ENCODE measurements at regions not wholly inside any gene's neighbourhood (a gene's known extent, or its start where the extent isn't known, plus 50 kb on each side); places are given as distances from the start of the nearest gene placed in this dataset.
"Not testable (repeated sequence)": the region's sequence is repeated elsewhere in the genome, so short reads cannot be mapped to it uniquely, and the experiment has no call there.

DNA sequence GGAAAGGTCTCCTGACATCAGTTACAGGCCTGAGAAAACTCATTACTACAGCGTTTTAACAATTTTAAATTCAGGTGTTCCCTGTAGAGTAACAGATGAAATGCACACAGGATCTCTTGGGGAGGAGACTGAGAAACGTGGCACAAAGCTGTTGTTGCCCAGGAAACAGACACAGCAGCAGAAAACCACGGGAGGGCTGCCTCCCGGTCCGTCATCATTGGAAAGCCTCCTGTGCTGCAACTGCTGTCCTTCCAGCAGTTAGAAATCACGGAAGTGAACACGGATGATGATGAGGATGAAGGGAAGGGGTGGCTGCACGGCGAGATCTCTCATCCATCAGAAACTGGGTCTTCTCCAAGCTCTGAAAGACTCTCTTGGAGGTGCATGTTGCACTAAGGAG, 94.6 kb upstream of the RNF32 start:
- no peak for DNase-seq

DNA sequence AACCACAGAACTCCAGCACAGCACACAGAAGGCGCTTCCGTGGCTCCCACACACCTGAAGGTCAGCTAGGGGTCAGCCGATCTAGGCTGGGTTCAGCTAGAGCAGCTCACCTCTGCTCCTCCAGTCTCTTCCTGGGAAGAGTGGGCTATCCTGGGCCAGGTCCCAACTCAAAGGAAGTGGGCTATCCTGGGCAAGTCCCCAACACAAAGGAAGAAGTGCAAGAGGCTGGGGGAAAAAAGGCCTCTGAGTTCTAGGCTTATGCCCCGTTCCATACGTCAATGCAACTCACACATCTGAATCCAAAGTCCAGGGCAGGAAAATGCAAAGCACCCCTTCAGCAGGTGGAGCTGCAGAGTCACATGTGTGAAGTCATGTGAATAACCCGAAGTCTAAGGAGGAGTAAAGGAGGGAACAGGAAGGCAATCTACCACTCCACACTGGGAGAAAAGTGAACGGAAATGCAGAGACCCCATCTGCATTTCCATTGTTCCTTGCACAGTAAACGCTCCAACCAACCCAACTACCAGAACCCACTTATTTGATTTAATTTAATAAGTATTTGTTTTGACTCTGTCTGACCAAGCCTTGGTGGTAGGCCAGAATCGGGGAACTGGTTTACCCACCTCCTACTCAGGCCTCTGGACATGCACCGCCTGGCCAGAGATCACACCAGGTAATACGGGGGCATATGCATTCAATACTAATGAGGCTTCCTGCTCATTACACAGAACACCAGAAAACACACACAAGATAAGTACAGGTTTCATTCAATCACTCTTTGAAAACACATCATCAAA, 95.5 kb upstream of the RNF32 start:
- DNase-seq: no peak

DNA sequence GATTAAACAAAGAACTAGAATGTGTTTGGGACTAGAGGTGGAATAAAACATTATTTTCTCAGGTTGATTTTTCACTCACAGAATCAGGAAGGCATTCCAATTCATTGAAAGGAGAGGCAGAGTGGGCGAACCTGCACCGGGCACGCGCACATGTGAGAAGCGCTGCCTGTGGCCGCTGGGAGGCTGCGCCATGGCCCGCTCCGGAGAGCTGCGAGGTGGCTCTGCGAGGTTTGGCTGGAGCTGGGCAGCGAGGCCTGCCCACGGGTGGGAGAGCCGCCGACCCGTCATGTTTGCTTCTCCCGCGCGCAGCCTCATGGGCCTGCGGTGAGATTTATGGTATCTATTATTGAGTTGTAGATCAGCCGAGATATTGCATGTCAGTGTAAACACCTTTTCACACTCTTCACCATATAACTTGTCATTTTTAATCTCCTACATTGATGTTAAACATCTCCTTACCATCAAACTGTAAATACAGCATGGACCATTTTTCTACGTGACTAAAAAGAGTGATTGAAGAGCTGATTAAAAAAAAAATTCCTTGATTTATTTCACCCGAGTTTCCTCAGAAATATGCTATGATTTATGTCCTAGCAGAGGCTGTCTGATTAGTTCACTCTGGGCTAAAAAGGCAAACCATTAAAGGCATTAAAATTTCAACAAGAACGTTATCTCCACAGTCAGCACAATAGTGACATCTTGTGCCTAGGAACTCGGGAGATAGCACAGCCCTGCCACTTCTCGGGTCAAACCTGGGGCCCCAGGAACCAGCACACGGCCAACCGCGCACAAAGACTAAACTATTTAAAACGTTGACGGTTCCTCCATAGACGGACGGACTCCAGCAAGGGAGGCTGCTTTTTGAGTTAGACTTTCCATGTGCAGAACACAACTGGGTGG, 96.6 kb upstream of the RNF32 start:
- DNase-seq: no peak

- no peak for DNase-seq
These were observed 99.9 kb upstream of the RNF32 start for GRCh38 chr7:156540619-156541165.

- no peak for DNase-seq
These were observed 100.6 kb upstream of the RNF32 start for GRCh38 chr7:156539999-156540398.

DNA sequence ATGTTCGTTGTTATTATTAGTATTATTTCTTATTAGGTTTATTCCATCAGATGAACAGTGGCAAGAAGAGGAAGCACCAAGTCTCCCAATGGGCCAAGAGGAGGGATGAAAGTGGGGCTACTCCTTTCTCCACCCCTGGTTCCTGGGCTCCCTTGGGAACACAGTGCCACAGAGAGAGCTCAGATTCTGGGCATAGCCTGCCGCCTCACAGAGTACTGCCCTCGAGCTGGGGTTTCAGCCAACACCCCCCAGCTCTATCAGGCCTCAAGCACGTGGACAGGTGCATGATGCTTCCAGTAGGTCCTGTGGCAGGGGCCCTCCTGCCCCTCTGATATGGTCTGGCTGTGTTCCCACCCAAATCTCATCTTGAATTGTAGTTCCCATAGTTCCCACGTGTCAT, 103.6 kb upstream of the RNF32 start:
- DNase-seq: no peak

- no peak for DNase-seq
These were observed 105.6 kb upstream of the RNF32 start for GRCh38 chr7:156534925-156535324.

DNA sequence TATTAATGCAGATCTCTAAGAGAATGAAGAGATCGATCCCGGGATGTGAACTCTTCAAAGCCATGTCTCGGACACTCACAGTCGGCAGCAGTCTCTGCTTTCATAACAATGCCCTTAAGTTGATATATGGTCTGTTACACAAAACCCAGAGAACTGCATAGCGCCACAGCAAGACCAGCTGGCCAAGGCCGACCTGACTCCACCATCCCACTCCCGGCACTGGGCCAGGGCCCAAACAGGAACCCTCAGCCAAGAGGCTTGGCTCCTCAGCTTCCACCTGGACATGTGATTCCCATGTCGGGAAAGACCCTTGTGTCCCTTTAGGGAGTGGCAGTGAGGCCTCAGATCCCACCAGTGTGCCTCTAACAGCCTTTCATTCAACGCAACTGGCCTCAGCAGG, 106.6 kb upstream of the RNF32 start:
- DNase-seq: no peak

DNA sequence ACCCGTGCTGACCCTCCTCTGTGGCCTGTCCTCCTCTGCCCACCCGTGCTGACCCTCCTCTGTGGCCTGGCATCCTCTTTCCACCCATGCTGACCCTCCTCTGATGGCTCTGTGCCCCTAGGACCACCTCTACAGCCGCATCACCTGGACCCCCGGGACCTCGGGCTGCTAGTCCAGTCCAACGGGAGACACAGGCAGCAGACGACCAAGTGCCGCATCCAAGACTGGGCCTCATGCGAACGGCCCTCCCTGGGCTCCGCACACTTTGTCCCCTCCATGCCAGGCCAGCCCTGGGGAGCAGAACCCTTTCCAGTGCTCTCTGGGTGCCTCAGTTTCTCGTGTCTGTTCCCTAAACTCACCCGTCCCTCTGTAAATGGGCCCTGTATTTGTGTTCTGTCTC, 107.2 kb upstream of the RNF32 start:
- no peak for DNase-seq

GRCh38 chr7:156532016-156532602, 108.5 kb upstream of the RNF32 start:
- DNase-seq: no peak

DNA sequence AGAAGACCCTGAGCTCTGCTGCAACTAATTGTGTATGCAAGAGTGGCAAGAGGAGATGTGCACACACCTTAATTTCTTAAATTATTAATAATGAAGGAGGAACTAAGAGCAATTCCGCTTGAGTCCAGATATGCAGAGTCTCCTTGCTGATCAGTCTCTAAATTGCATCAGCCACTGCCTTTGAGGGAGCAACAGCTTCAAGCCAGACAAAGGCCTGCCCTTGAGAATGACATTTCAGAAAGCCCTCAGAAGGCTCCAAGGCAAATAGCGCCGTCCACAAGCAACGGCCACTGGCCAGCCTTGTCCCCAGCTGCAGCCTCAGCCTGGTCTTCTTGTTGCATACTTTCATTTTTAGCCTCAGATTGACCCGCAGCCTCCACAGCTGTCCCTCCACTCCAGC, 110.6 kb upstream of the RNF32 start:
- no peak for DNase-seq

- DNase-seq: no peak
These were observed 113.1 kb upstream of the RNF32 start for GRCh38 chr7:156527458-156527890.

- DNase-seq: no peak
These were observed 115.6 kb upstream of the RNF32 start for GRCh38 chr7:156524818-156525597.

GRCh38 chr7:156523447-156524048, 117.0 kb upstream of the RNF32 start:
- DNase-seq: no peak

DNA sequence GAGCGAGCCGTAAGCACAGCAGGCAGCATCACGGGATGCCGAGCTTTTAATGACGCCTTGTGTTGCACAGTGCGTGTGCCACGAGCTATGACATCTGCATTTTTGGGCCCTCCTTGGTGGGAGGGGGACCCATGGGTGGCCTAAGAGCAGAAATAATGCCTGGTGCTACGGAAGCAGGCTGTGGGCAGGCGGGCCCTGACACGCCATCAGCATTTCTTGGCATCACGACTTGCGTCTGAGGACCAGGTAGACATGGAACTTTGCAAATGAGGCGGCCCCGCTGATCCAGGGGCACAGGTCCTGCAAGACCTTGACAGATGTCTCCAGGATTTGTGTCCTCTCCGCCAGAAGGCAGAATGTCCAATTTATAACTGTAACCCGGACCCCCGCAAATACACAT, 117.8 kb upstream of the RNF32 start:
- DNase-seq: no peak

DNA sequence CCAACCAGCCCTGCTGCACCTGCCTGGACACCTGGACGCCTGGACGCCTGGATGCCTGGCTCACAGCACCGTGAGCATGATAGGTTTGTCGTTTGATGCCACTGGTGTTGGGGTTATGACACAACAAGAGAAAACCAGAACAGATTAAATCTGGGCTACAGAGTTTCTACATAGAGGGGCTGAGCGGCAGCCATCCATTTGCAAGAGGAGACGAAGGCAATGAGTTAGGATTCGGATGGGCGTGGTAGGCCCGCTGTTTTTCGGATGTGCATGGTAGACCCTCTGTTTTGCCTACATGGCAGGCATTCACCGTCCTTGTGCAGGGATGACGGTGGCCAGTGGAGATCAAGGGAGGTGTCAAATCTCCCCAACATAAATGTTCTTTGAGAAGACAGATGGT, 121.5 kb upstream of the RNF32 start:
- no peak for DNase-seq

DNA sequence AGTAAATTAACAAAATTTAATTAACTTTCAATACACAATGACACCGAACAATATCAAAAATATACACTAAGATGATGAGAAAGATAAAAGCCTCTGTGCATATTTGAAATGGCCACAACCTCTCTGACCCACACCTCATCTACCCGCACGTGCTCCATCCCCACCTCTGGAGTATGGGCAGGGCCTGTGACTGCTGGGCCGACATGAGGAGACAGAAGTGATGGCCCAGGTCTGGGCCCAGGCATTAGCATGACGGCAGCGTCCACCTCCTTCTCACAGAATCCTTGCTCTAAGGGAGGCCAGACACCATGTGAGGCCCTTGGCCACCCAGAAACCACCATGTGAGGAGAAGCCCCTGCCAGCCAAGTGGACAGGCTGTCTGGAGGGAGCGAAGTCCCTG, 122.1 kb upstream of the RNF32 start:
- no peak for DNase-seq

- not testable (repeated sequence) for DNase-seq
These were observed 122.7 kb upstream of the RNF32 start for GRCh38 chr7:156517858-156518257.

DNA sequence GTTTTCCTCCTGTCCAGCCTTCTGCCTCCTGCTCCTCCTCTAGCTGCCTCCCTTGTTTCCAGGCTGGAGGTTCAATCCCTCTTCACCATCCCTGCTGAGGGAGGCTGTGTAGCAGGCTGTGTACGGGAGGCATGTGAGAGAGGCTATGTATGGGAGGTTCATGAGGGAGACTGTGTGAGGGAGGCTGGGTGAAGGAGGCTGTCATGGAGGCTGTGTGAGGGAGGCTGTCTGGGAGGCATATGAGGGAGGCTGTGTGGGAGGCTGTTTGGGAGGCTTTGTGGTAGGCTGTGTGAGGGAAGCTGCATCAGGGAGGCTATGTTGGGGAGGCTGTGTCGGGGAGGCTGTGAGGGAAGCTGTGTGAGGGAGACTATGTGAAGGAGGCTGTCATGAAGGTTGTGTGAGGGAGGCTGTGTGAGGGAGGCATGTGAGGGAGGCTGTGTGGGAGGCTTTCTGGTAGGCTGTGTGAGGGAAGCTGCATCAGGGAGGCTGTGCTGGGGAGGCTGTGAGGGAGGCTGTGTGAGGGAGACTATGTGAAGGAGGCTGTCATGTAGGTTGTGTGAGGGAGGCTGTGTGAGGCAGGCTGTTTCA, 123.7 kb upstream of the RNF32 start:
- DNase-seq: no peak

DNA sequence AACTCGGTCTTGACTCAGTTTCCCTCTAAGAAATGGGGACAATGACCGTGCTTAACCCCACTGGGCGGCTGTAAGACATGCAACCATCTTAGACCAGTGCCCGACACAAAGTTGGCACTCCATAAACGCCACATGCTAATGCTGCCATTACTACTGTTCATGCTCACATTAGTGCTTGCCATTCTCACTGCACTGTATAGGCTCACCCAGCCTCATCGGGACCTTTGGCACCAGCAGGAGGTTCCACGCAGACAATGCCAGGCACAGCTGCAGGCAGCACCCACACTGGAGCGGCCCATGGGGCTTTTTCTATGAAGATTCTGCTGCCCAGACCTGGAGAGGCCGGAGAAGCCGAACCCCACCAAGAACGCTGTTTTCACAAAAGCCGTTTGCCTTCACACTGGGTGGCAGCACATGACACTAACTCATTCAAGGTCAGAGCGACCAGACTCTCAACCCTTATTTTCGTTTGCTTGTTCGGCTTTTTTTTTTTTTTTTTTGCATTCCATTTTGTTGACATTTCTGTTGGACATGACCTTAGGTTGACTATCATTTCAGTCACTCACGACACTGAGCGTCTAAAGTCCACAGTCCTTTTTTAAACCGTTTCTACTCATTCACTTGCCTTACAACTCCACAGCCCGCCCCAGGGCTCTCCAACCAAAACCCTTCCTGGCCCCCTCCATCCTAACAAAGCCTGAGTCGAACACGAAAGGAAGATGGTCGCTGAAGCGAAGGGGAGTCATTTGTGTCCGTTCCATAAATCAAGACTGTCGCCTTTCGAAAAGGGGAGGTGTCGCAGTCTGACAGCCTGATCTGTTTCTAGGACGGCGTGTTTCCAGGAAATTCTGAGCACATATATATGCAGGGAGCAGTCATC, 124.4 kb upstream of the RNF32 start:
- no peak for DNase-seq

DNA sequence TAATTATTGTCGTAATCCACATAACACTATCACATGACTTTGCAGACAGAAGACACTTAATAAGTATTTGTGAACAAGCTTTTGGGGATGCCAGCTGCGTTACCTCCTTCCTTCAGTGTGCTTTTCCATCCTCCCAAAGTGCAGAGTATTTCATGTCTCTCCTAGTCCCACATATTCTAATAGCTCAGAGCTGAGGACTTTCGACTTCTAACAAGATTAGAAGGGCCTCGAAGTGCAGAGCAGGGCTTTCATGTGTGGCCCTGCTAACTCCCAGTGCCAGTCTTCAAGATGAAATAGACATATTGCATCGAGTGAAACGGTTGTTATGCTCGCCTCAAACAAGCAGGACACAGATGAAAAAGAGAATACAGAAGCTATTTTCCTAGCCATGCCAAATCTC, 125.7 kb upstream of the RNF32 start:
- no peak for DNase-seq
